Glutamatergic neuron (in vitro differentiated cells): ENCODE measurements at regions not wholly inside any gene's neighbourhood (a gene's known extent, or its start where the extent isn't known, plus 50 kb on each side); places are given as distances from the start of the nearest gene placed in this dataset.

ENCODE experiments used
- DNase-seq: peaks from one replicate; pipeline ENCODE4 v3.0.0; 2022
- H3K27ac Mint-ChIP-seq: one replicate; pipeline ENCODE4 v1.8.0; 2020; ENCODE audit warnings: mild to moderate bottlenecking, mixed read lengths, inconsistent platforms; ENCODE audit not compliant: unreplicated experiment
- H3K27me3 Mint-ChIP-seq: one replicate; pipeline ENCODE4 v1.8.0; 2020; ENCODE audit warnings: mild to moderate bottlenecking, moderate library complexity, mixed read lengths, inconsistent platforms; ENCODE audit not compliant: unreplicated experiment
- H3K36me3 Mint-ChIP-seq: one replicate; pipeline ENCODE4 v1.8.0; 2020; ENCODE audit warnings: mild to moderate bottlenecking, mixed read lengths, inconsistent platforms; ENCODE audit not compliant: unreplicated experiment
- H3K4me1 Mint-ChIP-seq: one replicate; pipeline ENCODE4 v1.8.0; 2020; ENCODE audit warnings: mild to moderate bottlenecking, low read depth, mixed read lengths, inconsistent platforms; ENCODE audit not compliant: unreplicated experiment
- H3K4me3 Mint-ChIP-seq: one replicate; pipeline ENCODE4 v1.8.0; 2020; ENCODE audit warnings: mild to moderate bottlenecking, mixed read lengths, inconsistent platforms; ENCODE audit not compliant: unreplicated experiment
- H3K9me3 Mint-ChIP-seq: one replicate; pipeline ENCODE4 v1.8.0; 2020; ENCODE audit warnings: mild to moderate bottlenecking, moderate library complexity, mixed read lengths, inconsistent platforms; ENCODE audit not compliant: unreplicated experiment
- CTCF ChIP-seq: fragments of 200-600 bp; sonication (generic); IDR thresholded peaks from one replicate; pipeline ENCODE4 v1.5.0; 2021; ENCODE audit not compliant: partially characterized antibody, unreplicated experiment

- Mint-ChIP-seq H3K27me3 (peaks cover under 1% of the 10 kb centered on the region), H3K4me3 (no peak overlapping the region)
These were observed 435.7 kb downstream of the TXNL1 start for GRCh38 chr18:56202678-56203077.

GRCh38 chr18:56200381-56200911 lies 437.9 kb downstream of the TXNL1 start:
- no peaks in the 10 kb centered on the region for H3K27me3 Mint-ChIP-seq
- H3K9me3 Mint-ChIP-seq, result peaks cover 2% of the 10 kb centered on the region
- no peak for TF ChIP-seq CTCF
- H3K36me3 Mint-ChIP-seq, result peaks cover 12% of the 10 kb centered on the region
- peaks cover 15% of the 10 kb centered on the region for H3K4me1 Mint-ChIP-seq
- DNase-seq, result no peak
- no peak overlapping the region for H3K4me3 Mint-ChIP-seq
- H3K27ac Mint-ChIP-seq, result no peak overlapping the region

More at GRCh38 chr18:56202678-56203077, 435.7 kb downstream of the TXNL1 start:
- TF ChIP-seq CTCF, result no peak
- Mint-ChIP-seq H3K9me3 (peaks cover under 1% of the 10 kb centered on the region), H3K4me1 (peaks cover 13% of the 10 kb centered on the region), H3K27ac (no peak overlapping the region), H3K36me3 (peaks cover 16% of the 10 kb centered on the region)
- DNase-seq, result no peak

- peaks cover 15% of the 10 kb centered on the region for H3K4me1 Mint-ChIP-seq
- DNase-seq, result no peak
- no peak for TF ChIP-seq CTCF
- H3K9me3 Mint-ChIP-seq, result peaks cover 2% of the 10 kb centered on the region
- H3K4me3 Mint-ChIP-seq, result no peak overlapping the region
- H3K27me3 Mint-ChIP-seq, result no peaks in the 10 kb centered on the region
- H3K27ac Mint-ChIP-seq, result no peak overlapping the region
- peaks cover 5% of the 10 kb centered on the region for H3K36me3 Mint-ChIP-seq
These were observed 438.6 kb downstream of the TXNL1 start for GRCh38 chr18:56199580-56200330.

- no peak overlapping the region for H3K4me3 Mint-ChIP-seq
- H3K4me1 Mint-ChIP-seq, result peaks cover 15% of the 10 kb centered on the region
- peaks cover 2% of the 10 kb centered on the region for H3K9me3 Mint-ChIP-seq
- no peaks in the 10 kb centered on the region for H3K36me3 Mint-ChIP-seq
- no peak for TF ChIP-seq CTCF
- no peak overlapping the region for H3K27ac Mint-ChIP-seq
- no peaks in the 10 kb centered on the region for H3K27me3 Mint-ChIP-seq
- DNase-seq, result no peak
These were observed 441.0 kb downstream of the TXNL1 start for GRCh38 chr18:56197241-56197859.

GRCh38 chr18:56196495-56197225 lies 441.7 kb downstream of the TXNL1 start:
- H3K4me1 Mint-ChIP-seq, result peaks cover 15% of the 10 kb centered on the region
- no peak overlapping the region for H3K4me3 Mint-ChIP-seq
- H3K9me3 Mint-ChIP-seq, result peaks cover 2% of the 10 kb centered on the region
- DNase-seq, result no peak
- TF ChIP-seq CTCF, result no peak
- H3K27me3 Mint-ChIP-seq, result no peaks in the 10 kb centered on the region
- H3K36me3 Mint-ChIP-seq, result no peaks in the 10 kb centered on the region
- no peak overlapping the region for H3K27ac Mint-ChIP-seq
